ENCODE measurements at regions not wholly inside any gene's neighbourhood (a gene's known extent, or its start where the extent isn't known, plus 50 kb on each side); places are given as distances from the start of the nearest gene placed in this dataset.

- TF ChIP-seq RAD21 (IDR thresholded peaks at IDR 0.05; ENCODE audit: low read length): peak; percentile 69
- no peak for TF ChIP-seq RCOR1 (IDR thresholded peaks at IDR 0.05; ENCODE audit: insufficient replicate concordance, low read length)
- peak; percentile 84 for TF ChIP-seq CTCF (conservative IDR thresholded peaks at IDR 0.05; ENCODE audit: low read depth, low read length)
- peak; percentile 41 for TF ChIP-seq SMC3 (IDR thresholded peaks at IDR 0.05; ENCODE audit: low read depth, low read length)
- no peak for TF ChIP-seq RFX5 (IDR thresholded peaks at IDR 0.05; ENCODE audit: low read depth, low read length)
- TF ChIP-seq NFE2L2 (IDR thresholded peaks at IDR 0.05; ENCODE audit: low read depth, low read length): no peak
- no peak for TF ChIP-seq CEBPB (IDR thresholded peaks at IDR 0.05; ENCODE audit: low read depth, low read length)
- no peak for TF ChIP-seq MXI1 (IDR thresholded peaks at IDR 0.05; ENCODE audit: borderline replicate concordance, low read depth, low read length)
- TF ChIP-seq FOS (IDR thresholded peaks at IDR 0.05; ENCODE audit: low read depth, low read length): no peak
- no peak for TF ChIP-seq MAFK (IDR thresholded peaks at IDR 0.05; ENCODE audit: low read depth, low read length)
- Histone ChIP-seq H3K23ac (ENCODE audit: low read depth, low read length) (no peak overlapping the region), H3K27ac (ENCODE audit: insufficient read depth, low read length) (no peak overlapping the region), H2BK15ac (ENCODE audit: low read depth, low read length) (no peak overlapping the region), H3K36me3 (ENCODE audit: control insufficient read depth, insufficient read depth, low read length) (no peaks in the 10 kb centered on the region), H4K8ac (ENCODE audit: low read depth in 2 of 2, low read length in 2 of 2) (no peak overlapping the region), H2BK20ac (ENCODE audit: low read depth, low read length) (no peak overlapping the region), H2AK5ac (ENCODE audit: low read depth, low read length) (no peak overlapping the region), H2BK120ac (ENCODE audit: low read depth, low read length) (no peak overlapping the region), H3K9me3 (ENCODE audit: control insufficient read depth, insufficient read depth, low read length) (peaks cover 3% of the 10 kb centered on the region; the same call in 1 of the 2 replicates), H2AK9ac (replicated peaks; ENCODE audit: low read depth, low read length, poor library complexity) (no peak overlapping the region), H2AFZ (replicated peaks; ENCODE audit: low read length, poor library complexity) (no peak overlapping the region), H3K14ac (replicated peaks; ENCODE audit: low read depth, low read length) (no peak overlapping the region), H3K9me1 (ENCODE audit: insufficient read depth, low read length) (0 out of 2 replicates have a peak, but pooled peaks cover 3% of the 10 kb centered on the region), H4K5ac (ENCODE audit: low read depth, low read length) (no peak overlapping the region), H4K91ac (ENCODE audit: insufficient read depth, low read depth, low read length) (no peak overlapping the region), H4K20me1 (ENCODE audit: insufficient read depth, low read length) (no peaks in the 10 kb centered on the region), H3K4me2 (ENCODE audit: low read depth, low read length) (no peak overlapping the region), H3K56ac (ENCODE audit: extremely low read depth, insufficient read depth, low read length) (no peak overlapping the region), H3K4ac (ENCODE audit: low read depth, low read length) (no peak overlapping the region), H3K79me1 (ENCODE audit: low read depth in 1 of 2, low read length in 2 of 2) (no peaks in the 10 kb centered on the region), H3K9ac (ENCODE audit: low read depth, low read length) (no peak overlapping the region), H3K18ac (ENCODE audit: low read depth, low read length) (no peak overlapping the region), H3K4me1 (ENCODE audit: control insufficient read depth, insufficient read depth, low read length) (no peaks in the 10 kb centered on the region), H3K4me3 (ENCODE audit: insufficient read depth, low read depth, low read length) (no peak overlapping the region), H3K27me3 (ENCODE audit: control insufficient read depth, insufficient read depth, low read length) (peaks cover 27% of the 10 kb centered on the region), H2BK5ac (ENCODE audit: low read depth, low read length, poor library complexity, severe bottlenecking) (no peak overlapping the region)
- no TSS peak for BruUV-seq (replicated peaks)
- intact Hi-C loops (cut with micrococcal nuclease) (loop anchor here (1.0 kb wide), 1 partner anchor 235 kb away; no protein-coding TSS in a partner anchor), in situ Hi-C loops (cut with MboI; ENCODE audit: low sequenced_read_pairs) (no loop called here), dilution Hi-C loops (cut with HindIII; ENCODE audit: low sequenced_read_pairs, unreplicated experiment) (no loop called here)
- ChIA-PET CTCF (interaction anchor here (1.1 kb wide), 1 partner anchor 12 kb away, joined by 4 read pairs; no protein-coding TSS in a partner anchor), POLR2A (ENCODE audit: unreplicated experiment) (no interaction called here)
- WGBS, 2 experiments (ENCODE audit: extremely low coverage in 2 of 2, insufficient read length in 1 of 2): no CpG with 5 or more reads among the region's 1 CpG
- DNase-seq: peak; percentile 58
- ATAC-seq (ENCODE audit: low read depth): peak; percentile 88
Measured at GRCh38 chr5:72018143-72018803, 89.0 kb upstream of the MAP1B start.

All from IMR-90 (cell line).